SK-N-SH (cell line): ENCODE measurements at regions not wholly inside any gene's neighbourhood (a gene's known extent, or its start where the extent isn't known, plus 50 kb on each side); places are given as distances from the start of the nearest gene placed in this dataset.

Experiments
- CTCF ChIA-PET: fragments of 300-600, 350-600 bp; formaldehyde crosslinking; extraction: SDS; loops from one replicate; lab custom pipeline; 2021; lab: Yijun Ruan, JAX
- POLR2A ChIA-PET: fragments of 350-600 bp; sonication (Branson Sonifier 250); formaldehyde crosslinking; extraction: SDS; loops from one replicate; lab custom pipeline; 2020; ENCODE audit warnings: antibody characterized with exemption, inconsistent platforms; lab: Yijun Ruan, JAX
- DNase-seq: peaks from one replicate; pipeline ENCODE4 v3.0.0; 2012
- H2AFZ ChIP-seq: fragments of 200-600 bp; sonication (generic); 2 replicates; pipeline ENCODE4 v1.8.1; 2016; ENCODE audit warnings: antibody characterized with exemption, mild to moderate bottlenecking, low read depth
- H3F3A ChIP-seq: fragments of 200-600 bp; sonication (generic); replicated peaks from 2 replicates; pipeline ENCODE3; 2016; ENCODE audit warnings: antibody characterized with exemption, mild to moderate bottlenecking; ENCODE audit not compliant: insufficient read depth
- H3K27ac ChIP-seq, 2 experiments: fragments of 200-500 bp in 1 of 2; fragments of 200-600 bp in 1 of 2; sonication (Bioruptor generic) in 1 of 2; sonication (generic), shearing (Covaris generic) in 1 of 2; 2 replicates each; pipeline versions ENCODE4 v1.5.1 to v1.6.1; 2014 to 2016; ENCODE audit warnings: low read depth in 2 of 2, inconsistent platforms in 1 of 2, low read length in 1 of 2, mild to moderate bottlenecking in 1 of 2, mixed read lengths in 1 of 2
- H3K27me3 ChIP-seq: fragments of 200-600 bp; sonication (generic), shearing (Covaris generic); 2 replicates; pipeline ENCODE4 v1.6.1; 2016; ENCODE audit warnings: mixed run types; ENCODE audit not compliant: insufficient read depth
- H3K36me3 ChIP-seq, 2 experiments: fragments of 200-500 bp in 1 of 2; fragments of 200-600 bp in 1 of 2; sonication (Bioruptor generic) in 1 of 2; sonication (generic) in 1 of 2; replicated peaks in 1 of 2; 2 replicates each; pipeline versions ENCODE3 to v1.5.1; 2014 to 2016; ENCODE audit warnings: low read length in 1 of 2, mild to moderate bottlenecking in 1 of 2; ENCODE audit not compliant: insufficient read depth in 2 of 2, control insufficient read depth in 1 of 2
- H3K4me1 ChIP-seq, 2 experiments: fragments of 200-500 bp in 1 of 2; fragments of 200-600 bp in 1 of 2; sonication (Bioruptor generic) in 1 of 2; sonication (generic), shearing (Covaris generic) in 1 of 2; 2 replicates each; pipeline versions ENCODE4 v1.5.1 to v1.6.1; 2014 to 2016; ENCODE audit warnings: low read depth in 1 of 2, low read length in 1 of 2, mixed run types in 1 of 2; ENCODE audit not compliant: insufficient read depth in 2 of 2, control insufficient read depth in 1 of 2
- H3K4me2 ChIP-seq: fragments of 200-600 bp; sonication (generic), shearing (Covaris generic); 2 replicates; pipeline ENCODE4 v1.6.1; 2017; ENCODE audit warnings: mixed run types
- H3K4me3 ChIP-seq, 2 experiments: fragments of 200-500 bp in 1 of 2; fragments of 200-600 bp in 1 of 2; sonication (Bioruptor generic) in 1 of 2; sonication (generic), shearing (Covaris generic) in 1 of 2; 2 replicates each; pipeline versions ENCODE4 v1.5.1 to v1.8.1; 2014 to 2016; ENCODE audit warnings: low read depth in 2 of 2, inconsistent platforms in 1 of 2, low read length in 1 of 2, mild to moderate bottlenecking in 1 of 2, mixed read lengths in 1 of 2, moderate library complexity in 1 of 2
- H3K79me2 ChIP-seq: fragments of 200-600 bp; sonication (generic); 2 replicates; pipeline ENCODE4 v1.8.1; 2017; ENCODE audit warnings: mild to moderate bottlenecking; ENCODE audit not compliant: insufficient read depth
- H3K9ac ChIP-seq: fragments of 200-600 bp; sonication (generic); 2 replicates; pipeline ENCODE4 v1.6.1; 2017; ENCODE audit warnings: mixed run types
- H3K9me2 ChIP-seq: fragments of 200-600 bp; sonication (generic); 2 replicates; pipeline ENCODE4 v1.6.1; 2017; ENCODE audit warnings: mixed run types
- H3K9me3 ChIP-seq: fragments of 200-600 bp; sonication (generic); 2 replicates; pipeline ENCODE4 v1.6.1; 2017; ENCODE audit warnings: mixed run types, mild to moderate bottlenecking, moderate library complexity
- H4K20me1 ChIP-seq: fragments of 200-600 bp; sonication (generic); 2 replicates; pipeline ENCODE4 v1.6.1; 2017; ENCODE audit warnings: mild to moderate bottlenecking, mixed run types; ENCODE audit not compliant: insufficient read depth
- CTCF ChIP-seq: fragments of 200-600 bp; sonication (generic); IDR thresholded peaks from 2 replicates; pipeline ENCODE4 v1.6.1; 2017; ENCODE audit warnings: antibody characterized with exemption, mild to moderate bottlenecking, moderate library complexity
- EZH2phosphoT487 ChIP-seq: fragments of 200-600 bp; sonication (generic); IDR thresholded peaks from 2 replicates; pipeline ENCODE4 v1.6.1; 2017; ENCODE audit warnings: low read depth, mixed run types, mild to moderate bottlenecking, antibody characterized with exemption, moderate library complexity, borderline replicate concordance
- FOSL2 ChIP-seq: IDR thresholded peaks from 2 replicates; pipeline ENCODE4 v1.4.0; 2012; ENCODE audit warnings: low read depth, mild to moderate bottlenecking, moderate library complexity, borderline replicate concordance
- FOXJ3 ChIP-seq: sonication (generic); formaldehyde crosslinking; IDR thresholded peaks from 2 replicates; pipeline ENCODE4 v1.5.1; 2020; ENCODE audit warnings: mild to moderate bottlenecking, missing genetic modification reagents
- GATA2 ChIP-seq: sonication (generic); formaldehyde crosslinking; IDR thresholded peaks from 2 replicates; pipeline ENCODE4 v1.5.0; 2020; ENCODE audit warnings: mild to moderate bottlenecking, missing genetic modification reagents
- JUND ChIP-seq: IDR thresholded peaks from 2 replicates; pipeline ENCODE4 v1.4.0; 2012
- MAX ChIP-seq: IDR thresholded peaks from 2 replicates; pipeline ENCODE4 v1.4.0; 2012; ENCODE audit warnings: low read depth
- NFIC ChIP-seq: IDR thresholded peaks from 2 replicates; pipeline ENCODE4 v1.4.0; 2012; ENCODE audit warnings: borderline replicate concordance
- PBX3 ChIP-seq: IDR thresholded peaks from 2 replicates; pipeline ENCODE4; 2012
- POLR2AphosphoS5 ChIP-seq: IDR thresholded peaks from 2 replicates; pipeline ENCODE4 v1.6.1; 2012; ENCODE audit warnings: low read depth, low read length
- RAD21 ChIP-seq: IDR thresholded peaks from 2 replicates; pipeline ENCODE4 v1.6.1; 2012; ENCODE audit warnings: mild to moderate bottlenecking, low read length
- REST ChIP-seq: IDR thresholded peaks from 2 replicates; pipeline ENCODE4 v1.6.1; 2012; ENCODE audit warnings: mild to moderate bottlenecking, low read depth, low read length, moderate library complexity
- RFX5 ChIP-seq: IDR thresholded peaks from 2 replicates; pipeline ENCODE4 v1.6.1; 2012; ENCODE audit warnings: mild to moderate bottlenecking, improper control_type of control experiment, low read length
- USF1 ChIP-seq: IDR thresholded peaks from 2 replicates; pipeline ENCODE4 v1.4.0; 2012; ENCODE audit warnings: low read depth, borderline replicate concordance
- USF2 ChIP-seq: fragments of 150-350 bp; IDR thresholded peaks from 2 replicates; pipeline ENCODE4 v1.6.1; 2017; ENCODE audit warnings: antibody characterized with exemption, low read length, low read depth, borderline replicate concordance
- YY1 ChIP-seq: IDR thresholded peaks from 2 replicates; pipeline ENCODE4 v1.4.0; 2012; ENCODE audit warnings: low read depth, mild to moderate bottlenecking
- ZBTB33 ChIP-seq: IDR thresholded peaks from 2 replicates; pipeline ENCODE4 v1.4.0; 2012; ENCODE audit warnings: low read depth, borderline replicate concordance
- WGBS: methylation state at CpG from one replicate; pipeline ENCODE4 v1.1.6; 2017; ENCODE audit warnings: low lambda C conversion rate; 5-methylcytosine and 5-hydroxymethylcytosine counted together

GRCh38 chr10:126776168-126776567, 105.7 kb upstream of the C10orf90 start (continued):
- TF ChIP-seq USF1 = no peak
- TF ChIP-seq YY1 = no peak
- TF ChIP-seq MAX = no peak
- TF ChIP-seq GATA2 (CRISPR knock-in tag) = no peak

GRCh38 chr10:126777714-126778113, 107.2 kb upstream of the C10orf90 start:
- H3K4me1 ChIP-seq = no peaks in the 10 kb centered on the region
- POLR2A ChIA-PET = no interaction called here
- WGBS = 52% methylated on average over 10 of the region's 10 CpGs
- H3K4me3 ChIP-seq = no peak overlapping the region
- H3F3A ChIP-seq = no peaks in the 10 kb centered on the region
- CTCF ChIA-PET = no interaction called here
- no peak for DNase-seq
- H3K9me2 ChIP-seq = no peaks in the 10 kb centered on the region
- H3K9ac ChIP-seq = no peak overlapping the region
- H4K20me1 ChIP-seq = no peaks in the 10 kb centered on the region
- no peak overlapping the region for H3K27ac ChIP-seq
- no peaks in the 10 kb centered on the region for H3K79me2 ChIP-seq
- no peaks in the 10 kb centered on the region for H3K27me3 ChIP-seq
- TF ChIP-seq USF2 (no peak), FOSL2 (no peak), REST (no peak), CTCF (no peak), NFIC (no peak), PBX3 (no peak), USF1 (no peak), RAD21 (no peak), EZH2phosphoT487 (no peak), JUND (no peak), RFX5 (no peak), ZBTB33 (no peak), FOXJ3 (no peak), POLR2AphosphoS5 (no peak), GATA2 (CRISPR knock-in tag) (no peak)
- no peaks in the 10 kb centered on the region for H3K36me3 ChIP-seq
- H3K9me3 ChIP-seq = no peaks in the 10 kb centered on the region
- H3K4me2 ChIP-seq = no peak overlapping the region
- no peak overlapping the region for H2AFZ ChIP-seq
